Neural cell (in vitro differentiated cells): ENCODE measurements at regions not wholly inside any gene's neighbourhood (a gene's known extent, or its start where the extent isn't known, plus 50 kb on each side); places are given as distances from the start of the nearest gene placed in this dataset.

Experiments used
- H2AFZ ChIP-seq: fragments of 200-600, 300-800 bp; sonication (generic), shearing (Covaris generic); 2 replicates; pipeline ENCODE4 v1.6.0; 2014; ENCODE audit warnings: low read depth, mild to moderate bottlenecking, antibody characterized with exemption, low read length, moderate library complexity
- H3F3A ChIP-seq: fragments of 200-600 bp; shearing (Covaris generic); 2 replicates; pipeline ENCODE4 v1.6.1; 2016; ENCODE audit warnings: mild to moderate bottlenecking, moderate library complexity, mixed read lengths, antibody characterized with exemption, low read length; ENCODE audit not compliant: insufficient read depth, poor library complexity, severe bottlenecking
- H3K27ac ChIP-seq: fragments of 200-600, 300-800 bp; sonication (generic), shearing (Covaris generic); 2 replicates; pipeline ENCODE4 v1.5.1; 2014; ENCODE audit warnings: mild to moderate bottlenecking, low read length, moderate library complexity
- H3K27me3 ChIP-seq: fragments of 300-800, 200-600 bp; sonication (generic), shearing (Covaris generic); 2 replicates; pipeline ENCODE4 v1.6.0; 2014; ENCODE audit warnings: mild to moderate bottlenecking, low read depth, low read length, moderate library complexity; ENCODE audit not compliant: insufficient read depth
- H3K36me3 ChIP-seq: fragments of 300-800, 200-600 bp; sonication (generic), shearing (Covaris generic); 2 replicates; pipeline ENCODE4 v1.5.1; 2014; ENCODE audit warnings: mild to moderate bottlenecking, antibody characterized with exemption, low read length, moderate library complexity; ENCODE audit not compliant: insufficient read depth
- H3K4me2 ChIP-seq: fragments of 300-800, 200-600 bp; sonication (generic), shearing (Covaris generic); 2 replicates; pipeline ENCODE4 v1.6.0; 2014; ENCODE audit warnings: mild to moderate bottlenecking, low read length
- H3K4me3 ChIP-seq: fragments of 300-800, 200-600 bp; sonication (generic), shearing (Covaris generic); 2 replicates; pipeline ENCODE4 v1.5.1; 2014; ENCODE audit warnings: mild to moderate bottlenecking, low read length, moderate library complexity
- H3K79me2 ChIP-seq: fragments of 200-600 bp; shearing (Covaris generic); replicated peaks from 2 replicates; pipeline ENCODE4 v1.6.0; 2014; ENCODE audit warnings: mild to moderate bottlenecking, low read length, moderate library complexity; ENCODE audit not compliant: insufficient read depth
- H3K9ac ChIP-seq: fragments of 300-800, 200-600 bp; sonication (generic), shearing (Covaris generic); 2 replicates; pipeline ENCODE4 v1.6.1; 2016; ENCODE audit warnings: mild to moderate bottlenecking, low read length, mixed read lengths
- H3K9me2 ChIP-seq: fragments of 200-600 bp; shearing (Covaris generic); 2 replicates; pipeline ENCODE4 v1.6.1; 2016; ENCODE audit warnings: mild to moderate bottlenecking, low read length, mixed read lengths; ENCODE audit not compliant: insufficient read depth
- H3K9me3 ChIP-seq: fragments of 200-600, 300-800 bp; sonication (generic), shearing (Covaris generic); 2 replicates; pipeline ENCODE4 v1.6.1; 2016; ENCODE audit warnings: mild to moderate bottlenecking, mixed run types, low read length, moderate library complexity, mixed read lengths
- H4K20me1 ChIP-seq: fragments of 200-600 bp; shearing (Covaris generic); 2 replicates; pipeline ENCODE4 v1.6.1; 2016; ENCODE audit warnings: mild to moderate bottlenecking, mixed run types; ENCODE audit not compliant: insufficient read depth
- EP300 ChIP-seq: fragments of 450-650 bp; conservative IDR thresholded peaks from 2 replicates; pipeline ENCODE4 v1.6.1; 2014; ENCODE audit warnings: antibody characterized with exemption, mild to moderate bottlenecking, moderate library complexity; ENCODE audit not compliant: poor library complexity, severe bottlenecking
- EZH2 ChIP-seq: fragments of 200-600, 300-800 bp; shearing (Covaris generic), sonication (generic); IDR thresholded peaks from 2 replicates; pipeline ENCODE4 v1.6.1; 2014; ENCODE audit warnings: antibody characterized with exemption, low read length, borderline replicate concordance, mild to moderate bottlenecking; ENCODE audit not compliant: insufficient read depth, poor library complexity, severe bottlenecking
- MXI1 ChIP-seq: fragments of 450-650 bp; conservative IDR thresholded peaks from 2 replicates; pipeline ENCODE4 v1.6.1; 2014; ENCODE audit warnings: antibody characterized with exemption, mild to moderate bottlenecking; ENCODE audit not compliant: poor library complexity, severe bottlenecking
- POLR2AphosphoS5 ChIP-seq: IDR thresholded peaks from 2 replicates; pipeline ENCODE4 v1.6.1; 2012
- RAD21 ChIP-seq: fragments of 450-650 bp; conservative IDR thresholded peaks from 2 replicates; pipeline ENCODE4 v1.6.1; 2014; ENCODE audit warnings: antibody characterized with exemption, mild to moderate bottlenecking, moderate library complexity
- SMC3 ChIP-seq: fragments of 450-650 bp; conservative IDR thresholded peaks from 2 replicates; pipeline ENCODE4 v1.6.1; 2014; ENCODE audit warnings: antibody characterized with exemption, mild to moderate bottlenecking, moderate library complexity; ENCODE audit not compliant: poor library complexity
- TAF1 ChIP-seq: IDR thresholded peaks from 2 replicates; pipeline ENCODE4 v1.6.1; 2012; ENCODE audit warnings: low read depth
- TF ChIP-seq, protein P1 (sequence below): fragments of 450-650 bp; IDR thresholded peaks from 2 replicates; pipeline ENCODE4 v1.5.1; 2014; ENCODE audit warnings: antibody characterized with exemption, mild to moderate bottlenecking, moderate library complexity; ENCODE audit not compliant: poor library complexity, severe bottlenecking
- TF ChIP-seq, protein P2 (sequence below): IDR thresholded peaks from 2 replicates; pipeline ENCODE4 v1.6.1; 2012; ENCODE audit warnings: borderline replicate concordance

DNA sequence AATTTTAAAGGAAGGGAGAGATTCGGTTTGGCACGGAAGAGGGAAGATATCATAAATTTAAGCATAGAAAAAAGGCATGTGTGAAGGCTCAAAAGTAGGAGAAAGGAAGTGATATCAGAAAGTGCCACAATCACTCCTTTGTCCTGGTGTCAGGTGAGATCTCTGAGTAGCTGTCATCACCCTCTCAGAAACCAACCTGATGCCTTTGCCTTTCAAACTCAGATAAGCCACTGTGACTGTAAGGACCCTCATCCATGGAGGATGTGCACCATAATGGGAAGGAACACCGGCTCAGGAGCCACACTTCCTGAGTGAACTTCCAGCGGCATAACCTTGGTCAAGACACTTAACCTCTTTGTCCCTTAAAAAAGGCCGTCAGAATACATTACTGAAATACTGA lies 318.7 kb upstream of the SEMA6D start:
- H3K4me2 ChIP-seq: no peak overlapping the region
- H3K27me3 ChIP-seq: no peaks in the 10 kb centered on the region
- peaks cover 9% of the 10 kb centered on the region for H3K79me2 ChIP-seq
- no peak overlapping the region for H2AFZ ChIP-seq
- TF ChIP-seq SMC3 (no peak), POLR2AphosphoS5 (no peak), RAD21 (no peak), MXI1 (no peak), EZH2 (no peak), TAF1 (no peak), EP300 (no peak)
- TF ChIP-seq, protein P1, sequence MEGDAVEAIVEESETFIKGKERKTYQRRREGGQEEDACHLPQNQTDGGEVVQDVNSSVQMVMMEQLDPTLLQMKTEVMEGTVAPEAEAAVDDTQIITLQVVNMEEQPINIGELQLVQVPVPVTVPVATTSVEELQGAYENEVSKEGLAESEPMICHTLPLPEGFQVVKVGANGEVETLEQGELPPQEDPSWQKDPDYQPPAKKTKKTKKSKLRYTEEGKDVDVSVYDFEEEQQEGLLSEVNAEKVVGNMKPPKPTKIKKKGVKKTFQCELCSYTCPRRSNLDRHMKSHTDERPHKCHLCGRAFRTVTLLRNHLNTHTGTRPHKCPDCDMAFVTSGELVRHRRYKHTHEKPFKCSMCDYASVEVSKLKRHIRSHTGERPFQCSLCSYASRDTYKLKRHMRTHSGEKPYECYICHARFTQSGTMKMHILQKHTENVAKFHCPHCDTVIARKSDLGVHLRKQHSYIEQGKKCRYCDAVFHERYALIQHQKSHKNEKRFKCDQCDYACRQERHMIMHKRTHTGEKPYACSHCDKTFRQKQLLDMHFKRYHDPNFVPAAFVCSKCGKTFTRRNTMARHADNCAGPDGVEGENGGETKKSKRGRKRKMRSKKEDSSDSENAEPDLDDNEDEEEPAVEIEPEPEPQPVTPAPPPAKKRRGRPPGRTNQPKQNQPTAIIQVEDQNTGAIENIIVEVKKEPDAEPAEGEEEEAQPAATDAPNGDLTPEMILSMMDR: no peak
- TF ChIP-seq, protein P2, sequence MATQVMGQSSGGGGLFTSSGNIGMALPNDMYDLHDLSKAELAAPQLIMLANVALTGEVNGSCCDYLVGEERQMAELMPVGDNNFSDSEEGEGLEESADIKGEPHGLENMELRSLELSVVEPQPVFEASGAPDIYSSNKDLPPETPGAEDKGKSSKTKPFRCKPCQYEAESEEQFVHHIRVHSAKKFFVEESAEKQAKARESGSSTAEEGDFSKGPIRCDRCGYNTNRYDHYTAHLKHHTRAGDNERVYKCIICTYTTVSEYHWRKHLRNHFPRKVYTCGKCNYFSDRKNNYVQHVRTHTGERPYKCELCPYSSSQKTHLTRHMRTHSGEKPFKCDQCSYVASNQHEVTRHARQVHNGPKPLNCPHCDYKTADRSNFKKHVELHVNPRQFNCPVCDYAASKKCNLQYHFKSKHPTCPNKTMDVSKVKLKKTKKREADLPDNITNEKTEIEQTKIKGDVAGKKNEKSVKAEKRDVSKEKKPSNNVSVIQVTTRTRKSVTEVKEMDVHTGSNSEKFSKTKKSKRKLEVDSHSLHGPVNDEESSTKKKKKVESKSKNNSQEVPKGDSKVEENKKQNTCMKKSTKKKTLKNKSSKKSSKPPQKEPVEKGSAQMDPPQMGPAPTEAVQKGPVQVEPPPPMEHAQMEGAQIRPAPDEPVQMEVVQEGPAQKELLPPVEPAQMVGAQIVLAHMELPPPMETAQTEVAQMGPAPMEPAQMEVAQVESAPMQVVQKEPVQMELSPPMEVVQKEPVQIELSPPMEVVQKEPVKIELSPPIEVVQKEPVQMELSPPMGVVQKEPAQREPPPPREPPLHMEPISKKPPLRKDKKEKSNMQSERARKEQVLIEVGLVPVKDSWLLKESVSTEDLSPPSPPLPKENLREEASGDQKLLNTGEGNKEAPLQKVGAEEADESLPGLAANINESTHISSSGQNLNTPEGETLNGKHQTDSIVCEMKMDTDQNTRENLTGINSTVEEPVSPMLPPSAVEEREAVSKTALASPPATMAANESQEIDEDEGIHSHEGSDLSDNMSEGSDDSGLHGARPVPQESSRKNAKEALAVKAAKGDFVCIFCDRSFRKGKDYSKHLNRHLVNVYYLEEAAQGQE: no peak
- H4K20me1 ChIP-seq: no peaks in the 10 kb centered on the region
- no peaks in the 10 kb centered on the region for H3F3A ChIP-seq
- no peaks in the 10 kb centered on the region for H3K36me3 ChIP-seq
- no peak overlapping the region for H3K27ac ChIP-seq
- H3K9ac ChIP-seq: no peak overlapping the region
- no peaks in the 10 kb centered on the region for H3K9me3 ChIP-seq
- H3K4me3 ChIP-seq: no peak overlapping the region
- no peaks in the 10 kb centered on the region for H3K9me2 ChIP-seq

DNA sequence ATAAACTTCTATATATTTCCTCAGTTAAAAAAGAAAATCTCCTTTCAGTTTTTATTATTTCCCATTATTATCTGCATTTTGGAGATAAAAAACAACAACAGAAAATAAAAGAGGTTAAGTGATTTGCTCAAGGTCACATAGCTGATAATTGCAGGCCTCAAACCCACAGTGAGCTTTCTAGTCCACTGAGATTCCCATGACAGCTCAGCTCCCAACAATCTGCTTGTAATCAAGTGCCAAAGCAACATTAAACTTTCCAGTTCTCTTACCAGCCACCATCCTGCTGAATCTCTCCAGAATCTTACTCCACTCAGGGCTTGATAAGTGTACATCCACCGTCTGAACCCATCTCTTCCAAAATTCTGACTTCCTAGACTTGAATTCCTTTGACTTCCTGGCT lies 318.2 kb upstream of the SEMA6D start:
- Histone ChIP-seq H3K27me3 (no peaks in the 10 kb centered on the region), H4K20me1 (no peaks in the 10 kb centered on the region), H2AFZ (no peak overlapping the region), H3K27ac (no peak overlapping the region), H3K36me3 (no peaks in the 10 kb centered on the region), H3K4me2 (no peak overlapping the region), H3F3A (no peaks in the 10 kb centered on the region), H3K4me3 (no peak overlapping the region), H3K9me3 (no peaks in the 10 kb centered on the region), H3K79me2 (peaks cover 9% of the 10 kb centered on the region), H3K9ac (no peak overlapping the region), H3K9me2 (no peaks in the 10 kb centered on the region)
- TF ChIP-seq MXI1: no peak
- TF ChIP-seq, protein P1: no peak
- TF ChIP-seq TAF1: no peak
- no peak for TF ChIP-seq RAD21
- no peak for TF ChIP-seq EZH2
- TF ChIP-seq EP300: no peak
- no peak for TF ChIP-seq SMC3
- TF ChIP-seq, protein P2: no peak
- no peak for TF ChIP-seq POLR2AphosphoS5
